AG09309 (cell line): ENCODE measurements at regions not wholly inside any gene's neighbourhood (a gene's known extent, or its start where the extent isn't known, plus 50 kb on each side); places are given as distances from the start of the nearest gene placed in this dataset.
"Not testable (repeated sequence)": the region's sequence is repeated elsewhere in the genome, so short reads cannot be mapped to it uniquely, and the experiment has no call there.

Experiments
- DNase-seq: peaks from one replicate; pipeline ENCODE4 v3.0.0-alpha.2; 2010; ENCODE audit warnings: low read depth
- H3K4me3 ChIP-seq: 2 replicates; pipeline ENCODE4 v1.5.1; 2011; ENCODE audit warnings: mild to moderate bottlenecking, low read depth, low read length, moderate library complexity; ENCODE audit not compliant: control insufficient read depth
- CTCF ChIP-seq: IDR thresholded peaks from 2 replicates; pipeline ENCODE4 v1.5.1; 2011; ENCODE audit warnings: mild to moderate bottlenecking, low read depth, low read length, inconsistent platforms; ENCODE audit not compliant: insufficient read depth, control insufficient read depth; ENCODE audit errors: missing control alignments

- DNase-seq = no peak
- TF ChIP-seq CTCF = no peak
Measured at GRCh38 chr16:29156511-29156910, 171.7 kb downstream of the LAT start.

GRCh38 chr16:29155866-29156200 lies 171.0 kb downstream of the LAT start:
- not testable (repeated sequence) for DNase-seq

More at GRCh38 chr16:29156511-29156910, 171.7 kb downstream of the LAT start:
- H3K4me3 ChIP-seq = no peak overlapping the region

GRCh38 chr16:29155131-29155865 lies 170.4 kb downstream of the LAT start:
- not testable (repeated sequence) for H3K4me3 ChIP-seq, DNase-seq

More at GRCh38 chr16:29155866-29156200, 171.0 kb downstream of the LAT start:
- not testable (repeated sequence) for H3K4me3 ChIP-seq

GRCh38 chr16:29154676-29155121 lies 169.8 kb downstream of the LAT start:
- DNase-seq = no peak
- H3K4me3 ChIP-seq = no peak overlapping the region
- no peak for TF ChIP-seq CTCF

GRCh38 chr16:29154088-29154487 lies 169.2 kb downstream of the LAT start:
- no peak for TF ChIP-seq CTCF
- DNase-seq = no peak
- H3K4me3 ChIP-seq = no peak overlapping the region

- H3K4me3 ChIP-seq = not testable (repeated sequence)
Measured at GRCh38 chr16:29153307-29153706, 168.5 kb downstream of the LAT start.

GRCh38 chr16:29152544-29153031 lies 167.7 kb downstream of the LAT start:
- not testable (repeated sequence) for H3K4me3 ChIP-seq, DNase-seq

More at GRCh38 chr16:29153307-29153706, 168.5 kb downstream of the LAT start:
- DNase-seq = not testable (repeated sequence)

GRCh38 chr16:29151317-29151716 lies 166.5 kb downstream of the LAT start:
- no peak for DNase-seq
- no peak overlapping the region for H3K4me3 ChIP-seq
- no peak for TF ChIP-seq CTCF

GRCh38 chr16:29149912-29150311 lies 165.1 kb downstream of the LAT start:
- not testable (repeated sequence) for H3K4me3 ChIP-seq, DNase-seq
